Epidermal melanocyte (primary cell): ENCODE measurements at regions not wholly inside any gene's neighbourhood (a gene's known extent, or its start where the extent isn't known, plus 50 kb on each side); places are given as distances from the start of the nearest gene placed in this dataset.

Source experiments
- DNase-seq: peaks from one replicate; pipeline ENCODE4 v3.0.0; 2011; ENCODE audit warnings: low spot score; ENCODE audit not compliant: insufficient read length

GRCh38 chr4:3818371-3818770 is 52.2 kb downstream of the ADRA2C start:
- DNase-seq = no peak

GRCh38 chr4:3819210-3819919 is 53.2 kb downstream of the ADRA2C start:
- DNase-seq = no peak

DNA sequence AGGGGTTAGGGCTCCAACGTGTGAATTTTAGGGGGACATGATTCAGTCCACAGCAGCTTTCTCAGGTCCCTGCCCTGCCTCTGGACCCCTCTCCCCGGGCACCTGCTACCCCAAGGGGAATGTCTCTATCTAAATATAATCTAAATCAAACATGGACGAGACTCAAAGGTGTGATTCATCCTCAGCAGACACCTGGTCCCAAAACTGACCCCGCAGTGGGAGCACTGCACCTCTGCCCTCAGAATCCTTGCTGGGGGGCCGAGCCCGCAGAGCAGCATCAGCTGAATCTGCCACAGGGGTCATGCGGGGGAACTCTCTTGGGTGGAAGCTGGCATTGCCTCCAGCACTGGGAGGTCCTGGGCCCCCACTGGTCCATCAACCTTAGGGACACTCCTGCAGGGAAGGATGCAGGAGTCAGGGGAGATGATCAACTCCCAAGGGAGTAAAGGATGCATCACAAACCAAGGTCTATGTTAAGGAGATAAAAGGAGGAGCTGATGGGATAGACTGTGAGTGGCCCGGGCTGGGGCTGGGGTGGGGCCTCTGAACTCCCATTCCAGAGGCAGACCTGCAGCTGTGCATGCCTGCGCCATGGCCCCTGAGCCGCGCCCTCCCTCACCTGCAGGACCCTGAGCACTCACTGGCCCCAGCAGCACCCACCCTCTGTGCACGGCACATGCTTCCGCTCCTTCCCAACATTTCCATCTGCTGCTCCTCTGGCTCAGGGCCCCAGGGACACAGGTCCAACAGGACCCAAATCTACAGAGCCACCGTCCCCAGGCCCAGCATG is 54.0 kb downstream of the ADRA2C start:
- no peak for DNase-seq

DNA sequence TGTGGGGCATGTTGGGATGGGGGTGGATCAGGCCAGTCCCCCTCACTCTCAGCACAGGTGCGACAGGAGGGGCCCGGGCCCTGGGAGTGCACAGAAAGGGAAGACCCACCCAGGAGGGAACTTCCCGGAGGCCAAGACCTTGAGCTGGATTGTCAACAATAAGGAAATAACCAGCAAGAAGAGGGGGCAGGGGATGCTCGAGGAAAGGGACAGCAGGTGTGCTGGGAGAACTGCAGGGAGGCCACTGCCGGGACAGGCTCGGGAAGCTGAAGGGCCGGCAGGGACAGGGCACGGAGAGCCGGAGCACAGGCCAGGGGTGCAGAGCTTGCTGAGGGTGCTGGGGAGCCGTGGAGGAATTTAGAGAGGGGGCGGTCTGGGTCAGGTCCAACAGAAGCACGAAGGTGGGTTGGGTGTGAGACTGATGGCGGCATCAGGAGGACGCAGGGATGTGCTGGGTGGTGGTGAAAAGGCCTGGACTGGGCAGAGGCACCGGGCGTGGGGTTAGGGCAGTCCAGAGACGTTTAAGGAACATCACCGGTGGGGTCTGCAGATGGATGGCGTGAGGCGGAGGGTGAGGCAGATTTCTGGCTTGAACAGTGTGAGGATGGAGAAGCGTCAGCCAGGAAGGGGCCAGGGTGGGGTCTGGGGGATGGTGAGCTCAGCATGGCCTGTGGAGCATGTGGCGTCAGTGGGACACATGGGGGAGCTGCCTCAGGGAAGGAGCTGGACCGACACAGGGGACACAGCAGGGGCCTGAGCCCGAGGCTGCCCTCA is 54.8 kb downstream of the ADRA2C start:
- no peak for DNase-seq

DNA sequence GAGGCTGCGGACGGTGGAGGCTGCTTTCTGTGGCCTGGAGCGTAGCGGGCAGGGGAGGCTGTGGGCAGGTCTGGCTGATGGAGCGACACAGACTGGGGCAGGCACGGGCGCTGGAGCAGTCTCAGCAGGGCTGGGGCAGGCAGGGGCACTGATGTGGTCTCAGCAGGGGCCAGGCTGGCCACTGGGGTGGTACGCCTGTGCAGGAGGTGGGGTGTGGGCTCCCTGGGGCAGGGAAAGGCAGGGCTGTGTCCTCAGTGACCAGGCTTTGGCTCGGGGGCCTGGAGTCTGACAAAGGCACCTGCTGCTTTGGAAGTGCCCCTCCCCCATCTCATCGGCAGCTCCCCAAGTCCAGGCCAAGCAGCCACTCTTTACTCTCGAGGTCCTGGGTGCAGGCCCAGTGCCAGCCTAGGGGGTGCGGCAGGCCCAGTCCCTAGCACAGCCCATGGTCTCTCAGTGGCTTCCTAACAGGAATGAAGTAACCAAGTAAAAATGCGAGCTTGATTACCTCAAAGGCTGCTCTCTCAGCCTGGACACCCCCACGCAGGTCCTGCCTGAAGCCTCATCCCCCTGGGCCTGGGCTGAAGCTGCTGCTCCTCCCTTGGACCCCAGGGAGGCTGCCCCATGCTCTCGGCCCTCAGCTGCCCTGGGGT is 55.5 kb downstream of the ADRA2C start:
- no peak for DNase-seq

DNA sequence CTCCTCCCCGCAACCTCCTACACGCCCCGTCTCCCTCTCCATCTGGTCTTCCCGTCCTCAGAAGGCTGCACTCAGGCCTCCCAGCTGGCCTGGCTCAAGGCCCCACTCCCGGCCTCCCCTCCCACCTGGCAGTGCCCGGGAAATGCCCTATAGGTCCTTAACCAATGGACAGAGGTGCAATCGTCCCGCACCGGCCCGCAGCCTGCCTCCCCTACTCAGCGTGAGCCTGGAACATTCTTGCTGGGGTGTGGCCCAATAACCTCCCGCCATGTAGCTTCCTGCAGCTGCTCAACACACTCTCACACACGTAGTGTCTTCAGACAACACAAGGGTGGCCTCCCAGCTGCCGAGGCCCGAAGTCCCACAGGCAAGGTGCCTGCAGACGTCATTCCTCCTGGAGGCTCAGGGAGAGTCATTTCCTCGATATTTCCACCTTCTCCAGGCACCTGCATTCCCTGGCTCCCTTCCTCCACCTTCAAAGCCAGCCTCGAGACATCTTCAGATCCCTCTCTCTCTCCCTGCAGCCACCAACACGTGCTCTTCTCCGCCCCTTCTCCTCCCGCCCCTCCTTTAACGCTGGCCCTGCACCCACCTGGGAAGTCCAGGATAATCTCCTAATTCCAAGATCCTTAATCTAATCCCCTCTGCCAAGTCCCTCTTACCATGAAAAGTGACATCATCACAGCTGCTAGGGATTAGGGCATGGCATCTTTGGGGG is 56.2 kb downstream of the ADRA2C start:
- DNase-seq = no peak

- DNase-seq = no peak
Observed at GRCh38 chr4:3823496-3824341, 57.5 kb downstream of the ADRA2C start.

DNA sequence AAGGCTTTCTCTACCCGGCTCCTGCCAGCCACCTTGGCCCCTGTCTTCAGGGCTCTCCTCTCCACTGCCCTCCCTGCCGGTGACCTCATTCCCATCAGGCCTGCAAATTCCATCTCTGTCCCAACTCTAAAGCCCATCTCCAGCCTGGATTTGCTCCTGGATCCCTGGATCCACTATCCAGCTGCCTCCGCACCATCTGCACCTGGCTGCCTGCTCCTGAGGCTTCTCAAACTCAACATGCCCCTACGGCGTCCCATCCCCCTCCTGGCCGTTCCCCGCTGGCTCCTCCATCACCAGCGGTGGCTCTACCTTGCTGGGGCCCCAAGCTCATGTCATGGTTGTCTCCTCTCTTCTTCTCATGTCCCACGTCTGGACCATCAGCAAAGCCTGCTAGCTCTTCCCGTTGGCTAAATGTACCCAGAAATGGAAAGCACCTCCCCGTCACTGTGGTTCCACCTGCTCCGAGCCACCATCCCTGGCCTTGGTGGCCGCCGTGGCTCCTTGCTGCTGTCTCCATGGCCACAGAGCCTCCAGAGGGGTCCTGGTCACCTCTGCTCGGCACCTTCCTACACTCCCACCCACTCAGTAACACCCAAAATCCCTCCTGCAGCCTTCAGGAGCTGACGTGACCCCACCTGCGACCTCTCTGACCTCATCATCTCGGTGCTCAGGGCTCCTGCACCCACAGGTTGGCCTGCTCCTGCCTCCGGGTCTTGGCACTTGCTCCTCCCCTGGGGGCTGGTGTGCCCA is 58.5 kb downstream of the ADRA2C start:
- DNase-seq = no peak

GRCh38 chr4:3825530-3825929 is 59.3 kb downstream of the ADRA2C start:
- DNase-seq = no peak

DNA sequence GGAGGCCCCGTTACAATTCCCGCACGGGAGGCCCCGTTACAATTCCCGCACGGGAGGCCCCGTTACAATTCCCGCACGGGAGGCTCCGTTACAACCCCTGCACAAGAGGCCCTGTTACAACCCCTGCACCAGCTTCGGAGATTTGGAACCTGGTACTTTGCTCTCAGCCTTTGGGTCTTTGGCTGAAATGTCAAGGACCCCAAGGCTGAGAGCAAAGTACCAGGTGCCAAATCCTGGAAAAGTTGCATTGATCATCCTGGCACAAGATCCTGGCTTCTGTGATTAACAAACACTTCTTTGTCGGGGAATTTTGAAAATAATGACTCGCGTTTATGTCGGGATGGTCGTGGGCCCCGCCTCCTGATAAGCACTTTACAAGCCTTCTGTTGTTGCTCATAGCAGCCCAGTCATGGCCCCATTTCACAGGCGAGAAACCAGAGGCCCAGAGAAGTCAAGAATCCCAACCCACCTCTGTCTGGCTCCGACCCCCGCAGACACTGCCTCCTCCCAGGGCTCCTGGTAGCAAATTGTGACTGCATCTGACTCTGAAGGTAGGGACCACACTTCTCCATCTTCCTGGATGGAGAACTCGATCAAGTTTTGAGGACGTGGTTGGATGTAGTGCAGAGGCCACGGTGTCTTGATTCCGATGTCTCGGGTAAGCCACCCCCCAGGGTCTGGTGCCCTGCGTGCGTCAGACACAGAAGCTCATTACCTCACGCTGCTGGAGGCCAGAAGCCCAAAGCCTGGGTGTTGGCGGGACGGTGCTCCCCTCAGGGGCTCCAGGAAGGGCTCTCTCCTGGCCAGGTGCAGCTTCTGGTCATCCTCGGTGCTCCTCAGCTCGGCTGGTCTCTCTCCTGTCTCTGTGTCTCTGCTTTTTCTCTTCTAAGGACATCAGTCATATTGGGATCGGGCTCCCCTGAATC is 60.3 kb downstream of the ADRA2C start:
- DNase-seq = no peak

DNA sequence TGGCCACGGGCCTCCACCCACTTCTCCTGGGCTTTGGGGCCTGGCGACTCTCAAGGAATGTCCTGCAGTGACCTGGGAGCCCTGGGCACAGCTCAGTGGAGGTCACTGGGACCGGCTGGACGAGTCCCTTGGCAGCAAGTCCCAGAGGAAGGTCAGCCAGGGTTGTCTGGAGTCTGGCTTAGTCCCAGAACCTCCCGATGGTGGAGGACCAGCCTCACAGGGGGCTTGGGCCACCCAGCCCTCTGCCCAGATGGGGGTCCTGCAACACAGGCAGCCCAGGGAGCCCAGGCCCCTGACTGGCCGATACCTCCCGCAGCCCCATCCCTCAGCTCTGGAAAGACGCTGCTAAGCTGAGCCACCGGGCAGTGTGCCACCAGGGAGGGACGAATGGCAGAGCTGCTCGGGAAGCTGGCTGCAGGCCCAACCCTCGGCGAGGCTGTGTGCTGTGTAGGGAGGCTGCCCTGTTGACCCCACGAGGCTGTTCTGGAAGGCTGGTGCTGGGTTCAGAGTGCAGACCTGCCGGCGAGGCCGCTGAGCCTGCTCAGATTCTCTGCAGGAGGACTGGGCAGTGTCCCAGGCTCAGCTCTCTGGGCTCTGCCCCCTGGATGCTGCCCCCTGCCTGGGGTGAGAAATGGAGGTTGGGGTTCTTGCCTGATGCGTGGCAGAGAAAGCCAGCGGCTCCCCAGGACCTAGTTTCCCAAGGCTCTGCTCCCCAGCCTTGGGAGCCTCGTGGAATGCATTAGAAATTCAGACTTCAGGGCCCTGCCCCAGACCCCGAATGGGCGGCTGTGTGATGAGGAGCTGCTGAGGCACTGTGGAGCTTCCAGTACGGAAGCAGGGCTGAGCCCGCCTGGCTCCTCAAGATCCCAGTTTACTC is 61.7 kb downstream of the ADRA2C start:
- no peak for DNase-seq

- no peak for DNase-seq
Observed at GRCh38 chr4:3828546-3828945, 62.4 kb downstream of the ADRA2C start.

GRCh38 chr4:3829211-3829955 is 63.2 kb downstream of the ADRA2C start:
- DNase-seq = no peak

GRCh38 chr4:3829956-3830773 is 64.0 kb downstream of the ADRA2C start:
- DNase-seq = no peak

- DNase-seq = no peak
Observed at GRCh38 chr4:3830774-3831528, 64.8 kb downstream of the ADRA2C start.
